NCI-H82 treated with DMSO at 0.1 percent for 48 hours (cell line): ENCODE measurements at regions not wholly inside any gene's neighbourhood (a gene's known extent, or its start where the extent isn't known, plus 50 kb on each side); places are given as distances from the start of the nearest gene placed in this dataset.
"Not testable (repeated sequence)": the region's sequence is repeated elsewhere in the genome, so short reads cannot be mapped to it uniquely, and the experiment has no call there.

Experiments
- DNase-seq: peaks from one replicate; lab custom pipeline; 2025; ENCODE audit not compliant: unreplicated experiment; lab: John Stamatoyannopoulos, UW

- no peak for DNase-seq
Observed at GRCh38 chr2:184186436-184186835, 411.9 kb upstream of the ZNF804A start.

- no peak for DNase-seq
Observed at GRCh38 chr2:184187421-184187971, 410.8 kb upstream of the ZNF804A start.

GRCh38 chr2:184190725-184191124, 407.6 kb upstream of the ZNF804A start:
- no peak for DNase-seq

- DNase-seq, result no peak
Observed at GRCh38 chr2:184192649-184193048, 405.7 kb upstream of the ZNF804A start.

- no peak for DNase-seq
Observed at GRCh38 chr2:184197413-184197812, 400.9 kb upstream of the ZNF804A start.

- not testable (repeated sequence) for DNase-seq
Observed at GRCh38 chr2:184198791-184199190, 399.5 kb upstream of the ZNF804A start.

GRCh38 chr2:184199274-184199673, 399.1 kb upstream of the ZNF804A start:
- no peak for DNase-seq

GRCh38 chr2:184201246-184201645, 397.1 kb upstream of the ZNF804A start:
- no peak for DNase-seq

- no peak for DNase-seq
Observed at GRCh38 chr2:184203661-184204060, 394.7 kb upstream of the ZNF804A start.

- DNase-seq, result no peak
Observed at GRCh38 chr2:184205048-184205596, 393.2 kb upstream of the ZNF804A start.

- no peak for DNase-seq
Observed at GRCh38 chr2:184206045-184206444, 392.3 kb upstream of the ZNF804A start.

GRCh38 chr2:184210329-184210728, 388.0 kb upstream of the ZNF804A start:
- no peak for DNase-seq

- DNase-seq, result no peak
Observed at GRCh38 chr2:184215745-184216144, 382.6 kb upstream of the ZNF804A start.

GRCh38 chr2:184256611-184257010, 341.7 kb upstream of the ZNF804A start:
- DNase-seq, result no peak

GRCh38 chr2:184261331-184261730, 337.0 kb upstream of the ZNF804A start:
- DNase-seq, result no peak

GRCh38 chr2:184261818-184262217, 336.5 kb upstream of the ZNF804A start:
- DNase-seq, result no peak

- no peak for DNase-seq
Observed at GRCh38 chr2:184268900-184269477, 329.3 kb upstream of the ZNF804A start.

GRCh38 chr2:184270660-184271059, 327.7 kb upstream of the ZNF804A start:
- no peak for DNase-seq

GRCh38 chr2:184272056-184272455, 326.3 kb upstream of the ZNF804A start:
- no peak for DNase-seq

GRCh38 chr2:184294831-184295230, 303.5 kb upstream of the ZNF804A start:
- peak; percentile 33 for DNase-seq

GRCh38 chr2:184297085-184297484, 301.2 kb upstream of the ZNF804A start:
- no peak for DNase-seq

GRCh38 chr2:184302506-184302905, 295.8 kb upstream of the ZNF804A start:
- DNase-seq, result no peak

GRCh38 chr2:184304006-184304405, 294.3 kb upstream of the ZNF804A start:
- no peak for DNase-seq
